T-helper 1 cell treated with Interleukin-12 subunit alpha and Interleukin-12 subunit beta and Interleukin-4 antibody, amounts not matched to agents 30 μg/mL and 1 μg/mL, for 36 hours (primary cell): ENCODE measurements at regions not wholly inside any gene's neighbourhood (a gene's known extent, or its start where the extent isn't known, plus 50 kb on each side); places are given as distances from the start of the nearest gene placed in this dataset.

ENCODE experiments used
- H3K27ac Mint-ChIP-seq: one replicate; pipeline ENCODE4 v1.8.0; 2021; ENCODE audit warnings: mild to moderate bottlenecking, mixed read lengths
- H3K27me3 Mint-ChIP-seq: one replicate; pipeline ENCODE4 v1.8.0; 2021; ENCODE audit warnings: low read depth, mixed read lengths
- H3K36me3 Mint-ChIP-seq: one replicate; pipeline ENCODE4 v1.8.0; 2021; ENCODE audit warnings: low read depth, mixed read lengths
- H3K4me1 Mint-ChIP-seq: one replicate; pipeline ENCODE4 v1.8.0; 2021; ENCODE audit warnings: low read depth, mixed read lengths
- H3K4me3 Mint-ChIP-seq: one replicate; pipeline ENCODE4 v1.8.0; 2021; ENCODE audit warnings: mild to moderate bottlenecking, moderate library complexity, mixed read lengths
- H3K9me3 Mint-ChIP-seq: one replicate; pipeline ENCODE4 v1.8.0; 2021; ENCODE audit warnings: mixed read lengths

DNA sequence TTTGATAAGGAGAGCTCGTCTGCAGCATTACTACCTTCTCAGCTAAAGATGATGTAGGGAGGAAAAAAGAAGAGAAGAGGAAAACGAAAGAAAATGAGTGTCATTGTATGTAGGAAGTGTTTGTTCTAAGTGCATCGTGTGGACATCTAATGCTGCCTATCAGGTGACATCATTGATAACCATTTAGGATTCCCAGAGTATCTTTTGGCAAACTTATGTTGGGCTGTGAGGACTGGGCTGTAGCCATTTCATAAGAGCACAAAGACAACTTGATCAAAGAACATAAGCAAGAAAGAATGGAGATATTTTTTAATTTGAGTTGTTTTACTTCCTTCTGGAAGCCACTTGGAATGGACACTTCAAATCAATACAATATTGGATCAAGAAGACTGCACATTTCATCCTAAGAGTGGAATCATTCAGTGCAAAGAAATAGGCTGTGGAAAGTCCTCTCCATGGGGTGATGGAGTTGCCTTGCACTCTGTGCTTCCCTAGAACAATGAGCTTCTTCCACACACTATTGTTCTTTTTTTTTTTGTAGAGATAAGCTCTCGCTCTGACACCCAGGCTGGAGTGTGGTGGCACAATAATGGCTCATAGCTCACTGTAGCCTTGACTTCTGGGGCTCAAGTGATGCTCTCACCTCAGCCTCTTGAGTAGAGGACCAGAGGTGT lies 52.4 kb upstream of the UBL3 start:
- peaks cover 5% of the 10 kb centered on the region for H3K9me3 Mint-ChIP-seq
- H3K4me3 Mint-ChIP-seq, result peak overlapping the region; percentile 87
- peaks cover 2% of the 10 kb centered on the region for H3K36me3 Mint-ChIP-seq
- H3K4me1 Mint-ChIP-seq, result peaks cover 29% of the 10 kb centered on the region
- H3K27me3 Mint-ChIP-seq, result peaks cover 23% of the 10 kb centered on the region
- H3K27ac Mint-ChIP-seq, result peak overlapping the region; percentile 88

DNA sequence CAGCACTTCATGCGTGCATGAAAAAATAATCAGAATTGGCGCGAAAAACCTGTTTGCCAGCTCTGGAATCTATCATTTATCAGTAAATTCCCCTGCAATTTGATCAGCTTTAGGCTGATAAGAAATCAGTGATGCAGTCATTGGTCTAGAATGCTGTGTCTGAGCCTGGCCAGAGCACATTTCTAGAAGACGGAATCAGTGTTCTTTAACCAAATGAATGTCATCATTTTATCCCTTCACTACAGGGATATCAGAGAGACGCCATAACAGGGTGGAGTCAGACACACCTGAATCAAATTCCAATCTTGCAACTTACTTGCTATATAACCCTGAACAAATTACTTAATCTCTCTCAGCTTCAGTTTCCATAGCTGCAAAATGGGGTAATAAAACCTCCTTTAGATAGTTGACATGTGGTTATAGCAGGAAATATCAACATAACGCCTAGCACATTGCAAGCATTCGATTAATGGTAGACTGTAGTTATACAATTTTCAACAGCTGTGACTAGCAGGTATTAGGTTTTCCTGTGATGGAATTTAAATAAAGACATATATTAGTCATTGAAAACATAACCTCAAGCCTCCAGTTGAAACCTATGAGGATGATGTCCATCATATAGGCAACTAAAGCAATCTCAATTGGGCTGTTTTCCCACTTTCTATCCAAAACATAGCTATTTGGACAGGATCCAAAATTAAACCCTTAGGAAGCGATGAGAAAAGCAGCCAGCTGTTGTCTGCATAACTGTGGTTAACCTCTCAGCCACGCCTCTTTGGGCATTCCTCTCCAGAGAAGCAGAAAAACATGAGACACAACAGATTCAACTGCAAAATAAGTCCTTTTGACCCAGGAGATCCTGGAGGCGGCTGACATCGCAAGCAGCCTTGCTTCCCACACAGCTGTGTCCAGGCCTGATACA lies 51.6 kb upstream of the UBL3 start:
- H3K27ac Mint-ChIP-seq, result peak overlapping the region; percentile 88
- peak overlapping the region; percentile 87 for H3K4me3 Mint-ChIP-seq
- H3K9me3 Mint-ChIP-seq, result peaks cover 5% of the 10 kb centered on the region
- peaks cover 2% of the 10 kb centered on the region for H3K36me3 Mint-ChIP-seq
- peaks cover 24% of the 10 kb centered on the region for H3K4me1 Mint-ChIP-seq
- H3K27me3 Mint-ChIP-seq, result peaks cover 28% of the 10 kb centered on the region
